HCT116 (cell line): ENCODE measurements at regions not wholly inside any gene's neighbourhood (a gene's known extent, or its start where the extent isn't known, plus 50 kb on each side); places are given as distances from the start of the nearest gene placed in this dataset.

Experiments used
- ATAC-seq: fragments of 200-7000 bp; cut with Tn5 transposase; 2 replicates; pipeline ENCODE4 v1.9.1; 2020; ENCODE audit warnings: mild to moderate bottlenecking, moderate library complexity
- BruUV-seq: library from RNA; stranded (reverse); fragments of 400-500 nt; replicated peaks from 2 replicates; lab custom pipeline; 2021; lab: Mats Ljungman, UMichigan
- CTCF ChIA-PET: fragments of 300-600 bp; sonication (Branson Sonifier 250); formaldehyde crosslinking; loops from one replicate; lab custom pipeline; 2021; ENCODE audit warnings: antibody characterized with exemption; lab: Charles Lee
- POLR2A ChIA-PET: fragments of 300-600, 350-600 bp; sonication (Branson Sonifier 250); formaldehyde crosslinking; loops from one replicate; lab custom pipeline; 2021; ENCODE audit warnings: antibody characterized with exemption; lab: Charles Lee
- RAD21 ChIA-PET, 2 experiments: fragments of 300-600 bp; sonication (Branson Sonifier 250); formaldehyde crosslinking; loops; one replicate each; lab custom pipeline; 2023; ENCODE audit warnings: low total read pairs in 2 of 2; ENCODE audit not compliant: uncharacterized antibody in 2 of 2, unreplicated experiment in 2 of 2, low non-redundant PET in 1 of 2; lab: Charles Lee
- DNase-seq: peaks from one replicate; pipeline ENCODE4 v3.0.0-alpha.2; 2010; ENCODE audit warnings: low read depth, low spot score
- H2AFZ ChIP-seq: fragments of 200-600 bp; shearing (Covaris generic), sonication (generic); 2 replicates; pipeline ENCODE4 v1.6.1; 2017; ENCODE audit warnings: low read depth, mixed run types, mixed read lengths, antibody characterized with exemption, low read length; ENCODE audit not compliant: poor library complexity, severe bottlenecking
- H3K27ac ChIP-seq: 2 replicates; pipeline ENCODE4 v1.5.1; 2012; ENCODE audit warnings: low read depth, low read length
- H3K27me3 ChIP-seq: fragments of 200-600 bp; sonication (generic); 2 replicates; pipeline ENCODE4 v1.6.1; 2016; ENCODE audit warnings: mixed run types, low read length, mixed read lengths; ENCODE audit not compliant: insufficient read depth
- H3K36me3 ChIP-seq, 2 experiments: fragments of 200-500 bp in 1 of 2; fragments of 200-600 bp in 1 of 2; sonication (Bioruptor generic) in 1 of 2; sonication (generic) in 1 of 2; 2 replicates each; pipeline versions ENCODE4 v1.5.1 to v1.6.1; 2014 to 2016; ENCODE audit warnings: low read length in 2 of 2, inconsistent platforms in 1 of 2, mixed read lengths in 1 of 2, mixed run types in 1 of 2; ENCODE audit not compliant: insufficient read depth in 2 of 2, control insufficient read depth in 1 of 2
- H3K4me1 ChIP-seq, 2 experiments: fragments of 200-600 bp in 1 of 2; sonication (generic) in 1 of 2; 2 replicates each; pipeline versions ENCODE4 v1.5.1 to v1.6.1; 2012 to 2017; ENCODE audit warnings: low read length in 2 of 2, inconsistent platforms in 1 of 2, mild to moderate bottlenecking in 1 of 2, mixed read lengths in 1 of 2, mixed run types in 1 of 2, moderate library complexity in 1 of 2; ENCODE audit not compliant: insufficient read depth in 2 of 2, control insufficient read depth in 1 of 2
- H3K4me2 ChIP-seq: fragments of 200-600 bp; sonication (generic); 2 replicates; pipeline ENCODE4 v1.6.1; 2017; ENCODE audit warnings: mixed run types, low read length, mixed read lengths
- H3K4me3 ChIP-seq, 2 experiments: fragments of 200-600 bp in 1 of 2; sonication (generic) in 1 of 2; replicated peaks in 1 of 2; 2 replicates each; pipeline ENCODE4 v1.5.1; 2011 to 2016; ENCODE audit warnings: low read length in 2 of 2, control low read depth in 1 of 2, low read depth in 1 of 2, mild to moderate bottlenecking in 1 of 2, mixed read lengths in 1 of 2, mixed run types in 1 of 2
- H3K79me2 ChIP-seq: fragments of 200-600 bp; sonication (generic); 2 replicates; pipeline ENCODE4 v1.6.1; 2017; ENCODE audit warnings: mild to moderate bottlenecking, mixed run types, low read length, moderate library complexity, mixed read lengths; ENCODE audit not compliant: insufficient read depth
- H3K9ac ChIP-seq: fragments of 200-600 bp; sonication (generic); 2 replicates; pipeline ENCODE4 v1.6.1; 2016; ENCODE audit warnings: low read length, mixed read lengths
- H3K9me2 ChIP-seq: fragments of 200-600 bp; sonication (generic), shearing (Covaris generic); 2 replicates; pipeline ENCODE4 v1.6.1; 2017; ENCODE audit warnings: mixed run types, mild to moderate bottlenecking, moderate library complexity; ENCODE audit not compliant: insufficient read depth
- H3K9me3 ChIP-seq, 2 experiments: fragments of 200-500 bp in 1 of 2; fragments of 200-600 bp in 1 of 2; sonication (Bioruptor generic) in 1 of 2; sonication (generic) in 1 of 2; 2 replicates each; pipeline ENCODE4 v1.6.1; 2014 to 2017; ENCODE audit warnings: low read length in 2 of 2, mixed read lengths in 2 of 2, inconsistent platforms in 1 of 2, low read depth in 1 of 2, mild to moderate bottlenecking in 1 of 2, mixed run types in 1 of 2, moderate library complexity in 1 of 2; ENCODE audit not compliant: control insufficient read depth in 1 of 2, insufficient read depth in 1 of 2
- H4K20me1 ChIP-seq: fragments of 200-600 bp; sonication (generic), shearing (Covaris generic); 2 replicates; pipeline ENCODE4 v1.6.1; 2017; ENCODE audit warnings: mixed run types, mild to moderate bottlenecking, moderate library complexity; ENCODE audit not compliant: insufficient read depth
- CBX3 ChIP-seq: IDR thresholded peaks from 2 replicates; pipeline ENCODE4 v1.6.1; 2012; ENCODE audit warnings: low read depth
- EZH2 ChIP-seq: fragments of 200-600 bp; sonication (generic); IDR thresholded peaks from 2 replicates; pipeline ENCODE4 v1.6.1; 2017; ENCODE audit warnings: antibody characterized with exemption, mixed run types
- EZH2phosphoT487 ChIP-seq: fragments of 200-600 bp; IDR thresholded peaks from 2 replicates; pipeline ENCODE4 v1.6.1; 2018; ENCODE audit warnings: antibody characterized with exemption, borderline replicate concordance
- JUND ChIP-seq: IDR thresholded peaks from 2 replicates; pipeline ENCODE4 v1.6.1; 2012
- POLR2AphosphoS5 ChIP-seq: IDR thresholded peaks from 2 replicates; pipeline ENCODE4 v1.6.1; 2011; ENCODE audit warnings: mild to moderate bottlenecking, low read depth, low read length, moderate library complexity
- RAD21 ChIP-seq: IDR thresholded peaks from 2 replicates; pipeline ENCODE4 v1.6.1; 2012; ENCODE audit warnings: low read depth, mild to moderate bottlenecking
- SRF ChIP-seq: IDR thresholded peaks from 2 replicates; pipeline ENCODE4 v1.6.1; 2012; ENCODE audit warnings: low read depth
- ZBTB33 ChIP-seq: IDR thresholded peaks from 2 replicates; pipeline ENCODE4 v1.6.1; 2011; ENCODE audit warnings: mild to moderate bottlenecking, low read length, moderate library complexity; ENCODE audit not compliant: insufficient replicate concordance; ENCODE audit errors: extremely low read depth
- intact Hi-C: fragments of 100-400 bp; cut with micrococcal nuclease; formaldehyde crosslinking; loops from 2 replicates; pipeline ENCODE4 v1.10.0; 2022
- TF ChIP-seq, protein P1 (sequence below): IDR thresholded peaks from 2 replicates; pipeline ENCODE4 v1.6.1; 2012

DNA sequence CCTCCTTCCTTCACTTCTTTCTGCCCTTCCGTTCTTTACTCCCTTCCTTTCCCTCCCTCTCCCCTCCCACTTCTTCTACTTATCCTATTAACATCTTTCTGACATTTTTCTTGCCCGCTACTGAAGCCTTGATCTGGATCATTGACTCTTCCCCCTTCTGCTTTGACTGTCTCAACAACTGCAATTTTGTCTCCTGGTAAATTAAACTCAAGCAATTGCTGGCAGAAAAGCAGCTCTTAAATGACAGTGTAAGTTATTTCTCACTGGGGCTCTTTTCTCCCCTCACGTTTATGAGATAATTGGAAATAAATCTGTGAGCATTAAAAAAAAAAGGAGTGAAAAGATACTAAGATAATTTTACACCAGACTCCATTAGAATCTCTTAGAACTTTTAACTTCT, 120.0 kb downstream of the SLC17A6 start:
- H3K27me3 ChIP-seq: no peaks in the 10 kb centered on the region
- no peak overlapping the region for H3K27ac ChIP-seq
- CTCF ChIA-PET: no interaction called here
- H2AFZ ChIP-seq: no peak overlapping the region
- H3K9me3 ChIP-seq: no peaks in the 10 kb centered on the region
- ATAC-seq: no peak
- intact Hi-C loops: no loop called here
- no peak for DNase-seq
- POLR2A ChIA-PET: no interaction called here
- H3K9ac ChIP-seq: no peak overlapping the region
- no peaks in the 10 kb centered on the region for H3K79me2 ChIP-seq
- H4K20me1 ChIP-seq: no peaks in the 10 kb centered on the region
- BruUV-seq: no TSS peak
- no peak overlapping the region for H3K4me2 ChIP-seq
- RAD21 ChIA-PET: no interaction called here
- H3K9me2 ChIP-seq: no peaks in the 10 kb centered on the region
- TF ChIP-seq EZH2phosphoT487: no peak
- TF ChIP-seq CBX3: no peak
- no peak for TF ChIP-seq POLR2AphosphoS5
- TF ChIP-seq ZBTB33: no peak
- no peak for TF ChIP-seq SRF
- TF ChIP-seq, protein P1, sequence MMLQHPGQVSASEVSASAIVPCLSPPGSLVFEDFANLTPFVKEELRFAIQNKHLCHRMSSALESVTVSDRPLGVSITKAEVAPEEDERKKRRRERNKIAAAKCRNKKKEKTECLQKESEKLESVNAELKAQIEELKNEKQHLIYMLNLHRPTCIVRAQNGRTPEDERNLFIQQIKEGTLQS: no peak
- TF ChIP-seq EZH2: no peak
- TF ChIP-seq JUND: no peak
- TF ChIP-seq RAD21: no peak
- no peaks in the 10 kb centered on the region for H3K4me1 ChIP-seq
- H3K36me3 ChIP-seq: no peaks in the 10 kb centered on the region
- no peak overlapping the region for H3K4me3 ChIP-seq
